ENCODE measurements at regions not wholly inside any gene's neighbourhood (a gene's known extent, or its start where the extent isn't known, plus 50 kb on each side); places are given as distances from the start of the nearest gene placed in this dataset.

DNA sequence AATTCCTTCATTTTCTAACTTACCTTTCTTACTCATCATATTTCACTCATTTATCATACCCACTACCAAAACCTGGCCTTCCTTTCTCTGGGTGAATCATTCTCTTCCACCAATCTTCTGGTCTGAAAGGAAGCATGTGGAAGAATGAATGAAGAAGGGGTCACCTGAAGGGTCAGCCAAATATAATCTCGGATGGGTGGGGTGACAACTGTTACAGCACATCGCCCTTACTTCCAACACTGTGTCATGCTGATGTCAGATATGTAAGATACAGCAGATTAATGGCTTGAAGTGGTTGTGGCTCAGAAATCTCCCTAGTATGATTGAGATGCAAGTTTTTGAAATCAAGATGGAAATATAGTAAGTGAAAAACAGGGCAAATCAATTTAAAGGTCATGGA lies 401.7 kb upstream of the HTR2A start:
- TF ChIP-seq, protein P1, sequence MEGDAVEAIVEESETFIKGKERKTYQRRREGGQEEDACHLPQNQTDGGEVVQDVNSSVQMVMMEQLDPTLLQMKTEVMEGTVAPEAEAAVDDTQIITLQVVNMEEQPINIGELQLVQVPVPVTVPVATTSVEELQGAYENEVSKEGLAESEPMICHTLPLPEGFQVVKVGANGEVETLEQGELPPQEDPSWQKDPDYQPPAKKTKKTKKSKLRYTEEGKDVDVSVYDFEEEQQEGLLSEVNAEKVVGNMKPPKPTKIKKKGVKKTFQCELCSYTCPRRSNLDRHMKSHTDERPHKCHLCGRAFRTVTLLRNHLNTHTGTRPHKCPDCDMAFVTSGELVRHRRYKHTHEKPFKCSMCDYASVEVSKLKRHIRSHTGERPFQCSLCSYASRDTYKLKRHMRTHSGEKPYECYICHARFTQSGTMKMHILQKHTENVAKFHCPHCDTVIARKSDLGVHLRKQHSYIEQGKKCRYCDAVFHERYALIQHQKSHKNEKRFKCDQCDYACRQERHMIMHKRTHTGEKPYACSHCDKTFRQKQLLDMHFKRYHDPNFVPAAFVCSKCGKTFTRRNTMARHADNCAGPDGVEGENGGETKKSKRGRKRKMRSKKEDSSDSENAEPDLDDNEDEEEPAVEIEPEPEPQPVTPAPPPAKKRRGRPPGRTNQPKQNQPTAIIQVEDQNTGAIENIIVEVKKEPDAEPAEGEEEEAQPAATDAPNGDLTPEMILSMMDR (conservative IDR thresholded peaks at IDR 0.05) = no peak
- TF ChIP-seq ZFX (IDR thresholded peaks at IDR 0.05) = no peak
- no peak overlapping the region for H3K27ac ChIP-seq

DNA sequence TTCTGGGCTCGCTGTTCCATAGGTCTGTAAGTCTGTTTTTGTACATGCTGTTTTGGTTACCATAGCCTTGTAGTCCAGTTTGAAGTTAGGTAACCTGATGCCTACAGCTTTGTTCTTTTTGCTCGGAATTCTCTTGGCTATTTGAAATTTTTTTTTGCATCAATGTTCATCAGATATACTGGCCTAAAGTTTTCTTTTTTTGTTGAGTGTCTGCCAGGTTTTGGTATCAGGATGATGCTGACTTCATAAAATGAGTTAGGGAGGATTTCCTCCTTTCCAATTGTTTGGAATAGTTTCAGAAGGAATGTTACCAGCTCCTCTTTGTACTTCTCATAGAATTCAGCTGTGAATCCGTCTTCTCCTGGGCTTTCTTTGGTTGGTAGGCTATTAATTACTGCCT lies 397.8 kb upstream of the HTR2A start:
- TF ChIP-seq ZFX (IDR thresholded peaks at IDR 0.05) = no peak
- TF ChIP-seq, protein P1 (conservative IDR thresholded peaks at IDR 0.05) = no peak
- no peak overlapping the region for H3K27ac ChIP-seq

DNA sequence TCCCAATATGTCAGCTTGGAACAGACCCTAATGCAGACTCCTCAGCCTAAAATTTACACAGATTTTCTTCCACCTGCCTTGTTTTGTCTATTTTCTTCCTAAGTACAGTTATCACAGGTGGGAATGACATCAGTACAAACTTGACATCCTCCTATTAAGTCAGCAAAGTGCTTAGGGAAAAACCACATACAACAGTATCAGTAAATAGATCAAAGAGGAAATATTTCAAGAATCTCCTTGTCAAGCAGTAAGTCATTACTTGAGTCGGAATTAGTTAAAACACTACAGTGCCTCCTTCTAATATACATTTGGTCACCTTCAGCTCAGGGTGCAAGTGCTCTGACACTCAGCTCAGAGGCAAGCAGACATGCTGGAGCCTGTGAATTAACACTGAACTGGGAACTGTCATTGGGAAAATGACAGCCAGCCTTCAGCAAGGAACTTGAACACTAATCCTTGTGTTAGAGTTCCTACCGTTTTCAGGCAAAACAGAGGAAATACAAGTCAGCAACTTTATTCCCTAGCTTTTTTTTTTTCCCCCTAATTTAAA lies 394.3 kb upstream of the HTR2A start:
- H3K27ac ChIP-seq = no peak overlapping the region
- TF ChIP-seq ZFX (IDR thresholded peaks at IDR 0.05) = no peak
- TF ChIP-seq, protein P1 (conservative IDR thresholded peaks at IDR 0.05) = no peak

DNA sequence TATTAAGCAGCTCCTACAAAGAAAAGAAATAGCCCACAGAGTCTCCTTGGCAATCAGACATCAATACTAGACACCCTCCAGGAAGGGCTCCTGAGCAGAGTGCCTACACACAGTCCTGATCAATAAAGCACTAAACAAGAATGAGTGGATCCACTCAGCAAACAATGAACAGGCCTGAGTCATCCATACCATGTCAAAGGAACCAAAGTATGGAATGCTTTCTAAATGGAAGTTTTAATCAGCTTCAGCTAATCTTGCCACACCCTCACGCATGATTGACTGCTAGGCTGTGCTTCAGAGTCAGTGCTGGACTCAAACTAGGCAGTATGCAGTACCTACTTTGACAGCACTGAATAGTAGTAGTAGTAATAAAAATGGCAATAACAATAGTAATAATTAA lies 392.7 kb upstream of the HTR2A start:
- H3K27ac ChIP-seq = no peak overlapping the region
- TF ChIP-seq ZFX (IDR thresholded peaks at IDR 0.05) = no peak
- TF ChIP-seq, protein P1 (conservative IDR thresholded peaks at IDR 0.05) = no peak

DNA sequence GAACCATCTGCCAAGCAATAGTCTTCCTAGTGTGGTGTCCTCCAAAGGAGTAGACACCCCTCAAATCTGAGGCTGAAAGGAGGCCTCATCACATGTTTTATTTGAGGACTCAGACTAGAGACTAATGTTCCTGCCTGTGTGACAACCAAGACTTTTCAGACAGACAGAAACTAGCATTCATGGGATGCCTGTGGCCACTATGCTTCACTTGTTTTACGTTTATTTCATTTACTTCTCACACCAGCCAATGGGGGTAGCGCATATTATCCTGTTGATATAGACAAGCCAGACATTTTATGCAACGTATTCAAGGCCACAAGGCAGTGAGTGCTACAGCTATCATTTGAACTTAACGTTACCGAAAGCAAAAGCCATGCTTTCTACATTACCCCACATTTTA lies 391.7 kb upstream of the HTR2A start:
- no peak overlapping the region for H3K27ac ChIP-seq
- TF ChIP-seq ZFX (IDR thresholded peaks at IDR 0.05) = no peak
- TF ChIP-seq, protein P1 (conservative IDR thresholded peaks at IDR 0.05) = no peak

DNA sequence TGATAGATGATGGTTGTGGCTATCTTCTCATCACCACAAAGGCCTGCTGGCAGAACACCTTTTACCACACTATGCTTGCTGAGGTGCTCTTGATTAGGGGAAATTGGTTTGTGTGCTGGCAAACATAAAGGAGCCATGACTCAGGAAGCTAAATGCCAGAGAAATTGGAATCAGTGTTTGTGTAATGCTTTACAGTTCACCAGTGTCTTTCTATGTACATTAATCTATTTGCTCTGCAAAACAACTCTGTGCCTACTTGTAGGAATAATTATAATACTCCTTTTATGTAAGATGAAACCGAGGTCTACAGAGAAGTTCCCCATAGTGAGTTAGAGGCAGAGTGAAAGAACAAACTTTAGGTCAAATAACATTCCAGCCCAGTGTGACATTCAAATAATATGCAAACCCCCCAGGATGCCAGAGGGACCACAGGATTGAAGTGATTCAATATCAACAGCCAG lies 390.5 kb upstream of the HTR2A start:
- H3K27ac ChIP-seq = no peak overlapping the region
- no peak for TF ChIP-seq ZFX (IDR thresholded peaks at IDR 0.05)
- TF ChIP-seq, protein P1 (conservative IDR thresholded peaks at IDR 0.05) = no peak

DNA sequence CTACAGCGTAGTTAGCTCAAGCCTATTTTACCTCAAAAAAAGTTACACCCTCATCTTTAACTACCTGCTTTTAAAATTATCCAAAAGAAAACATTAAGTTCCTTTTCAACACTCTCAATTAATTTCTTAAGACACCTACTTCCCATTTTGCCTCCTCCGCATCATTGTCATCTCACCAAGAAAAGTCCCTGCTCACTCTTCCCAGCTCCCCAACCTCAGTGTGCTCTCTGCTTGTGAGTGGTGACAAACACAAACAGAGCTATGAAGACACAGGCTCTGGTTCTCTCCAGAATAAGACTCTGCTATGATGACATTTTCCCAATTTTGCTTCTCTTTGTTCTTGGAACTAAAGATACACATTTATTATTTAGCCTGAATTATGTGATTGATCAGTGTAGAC lies 385.1 kb upstream of the HTR2A start:
- TF ChIP-seq, protein P1 (conservative IDR thresholded peaks at IDR 0.05) = no peak
- no peak for TF ChIP-seq ZFX (IDR thresholded peaks at IDR 0.05)

More for the DNA sequence above, 385.1 kb upstream of the HTR2A start:
- H3K27ac ChIP-seq = no peak overlapping the region

All from C4-2B (cell line).